Ecto neural progenitor cell (in vitro differentiated cells): ENCODE measurements at regions not wholly inside any gene's neighbourhood (a gene's known extent, or its start where the extent isn't known, plus 50 kb on each side); places are given as distances from the start of the nearest gene placed in this dataset.

ENCODE experiments used
- DNase-seq: peaks from one replicate; pipeline ENCODE4 v3.0.0-alpha.2; 2018; ENCODE audit warnings: low spot score

- no peak for DNase-seq
These were observed 106.3 kb downstream of the MTNR1B start for GRCh38 chr11:93075782-93076181.

DNA sequence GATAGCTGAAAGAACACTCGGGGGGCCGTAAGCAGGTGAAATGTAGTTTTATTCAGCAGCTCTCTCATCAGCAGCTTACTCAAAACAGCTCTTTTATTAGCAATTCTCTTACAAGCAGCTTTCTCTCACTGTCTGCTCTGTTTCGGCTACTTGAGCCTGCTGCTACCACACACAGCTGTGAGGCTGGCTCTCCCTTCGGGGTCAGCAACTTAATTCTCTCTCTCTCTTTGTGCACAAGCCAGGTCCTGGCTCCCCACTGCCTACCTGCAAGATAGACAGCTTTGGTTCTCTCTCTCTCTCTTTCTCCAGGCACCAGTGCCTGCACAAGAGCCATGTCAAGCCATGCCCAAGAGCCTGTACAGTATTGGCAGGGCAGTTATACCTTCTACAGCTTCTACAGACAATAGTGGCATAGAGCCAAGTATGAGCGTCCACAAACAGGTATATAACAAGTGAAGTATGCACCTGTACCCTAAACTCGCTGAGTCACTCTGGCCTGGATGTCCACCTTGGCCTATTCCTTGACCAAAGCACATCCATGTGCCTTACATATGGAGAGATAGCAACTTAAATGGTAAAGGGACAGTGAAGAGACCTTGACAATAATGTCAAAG is 110.8 kb downstream of the MTNR1B start:
- peak; percentile 61 for DNase-seq

DNA sequence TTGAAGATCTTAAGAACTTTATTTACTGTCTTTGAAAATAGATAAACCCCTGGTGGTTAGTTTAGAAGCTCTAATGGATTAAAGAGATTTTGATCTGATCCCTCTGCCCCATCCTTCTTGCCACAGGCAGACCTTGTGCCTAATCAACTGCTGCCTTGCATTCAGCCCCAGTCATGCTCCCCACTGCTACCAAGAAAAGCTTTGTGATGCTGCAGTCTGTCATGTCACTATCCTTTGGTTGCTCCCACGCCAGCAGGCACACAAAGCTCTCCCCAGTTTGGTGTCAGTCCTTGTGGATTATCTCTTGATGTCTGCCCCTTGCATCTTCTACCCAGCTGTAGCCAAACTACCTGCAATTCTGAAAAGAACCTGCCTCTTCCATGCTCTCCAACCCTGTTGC is 112.2 kb downstream of the MTNR1B start:
- no peak for DNase-seq

- DNase-seq: no peak
These were observed 113.4 kb downstream of the MTNR1B start for GRCh38 chr11:93082900-93083299.

DNA sequence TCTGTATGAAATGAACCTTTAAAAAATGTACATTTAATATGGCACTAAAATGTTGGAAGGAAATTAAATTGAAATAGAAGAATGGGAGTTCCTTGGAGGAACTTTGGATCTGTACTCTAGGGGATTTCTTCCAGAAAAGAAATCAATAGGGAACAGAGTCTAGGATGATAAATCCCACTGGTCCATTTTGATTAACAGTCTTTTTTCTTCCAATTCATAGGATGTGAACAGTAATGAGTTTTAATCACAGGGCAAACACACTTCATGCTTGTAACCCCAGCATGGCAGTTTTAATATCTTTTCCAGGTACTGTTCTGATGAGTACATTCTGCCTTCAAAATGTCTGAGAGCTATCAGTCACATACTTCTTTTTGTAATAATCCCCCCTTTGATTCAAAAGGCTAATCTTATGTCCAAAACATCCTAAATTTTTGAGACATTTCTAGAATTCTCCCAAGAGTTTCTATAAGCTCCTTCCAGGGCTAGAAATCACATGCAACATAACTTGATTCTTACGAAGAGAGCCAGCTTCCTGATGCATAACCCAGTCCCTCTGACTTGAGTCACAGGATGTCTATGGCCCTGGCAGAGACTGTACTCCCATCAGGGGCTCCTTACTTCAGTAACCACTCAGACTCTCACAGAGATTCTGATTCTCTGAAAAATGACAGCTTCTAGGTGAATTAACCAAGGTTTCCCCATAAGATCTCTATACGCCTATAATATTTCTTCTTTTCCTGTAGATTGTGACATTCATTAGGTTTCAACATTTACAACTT is 112.9 kb downstream of the SLC36A4 start:
- no peak for DNase-seq

DNA sequence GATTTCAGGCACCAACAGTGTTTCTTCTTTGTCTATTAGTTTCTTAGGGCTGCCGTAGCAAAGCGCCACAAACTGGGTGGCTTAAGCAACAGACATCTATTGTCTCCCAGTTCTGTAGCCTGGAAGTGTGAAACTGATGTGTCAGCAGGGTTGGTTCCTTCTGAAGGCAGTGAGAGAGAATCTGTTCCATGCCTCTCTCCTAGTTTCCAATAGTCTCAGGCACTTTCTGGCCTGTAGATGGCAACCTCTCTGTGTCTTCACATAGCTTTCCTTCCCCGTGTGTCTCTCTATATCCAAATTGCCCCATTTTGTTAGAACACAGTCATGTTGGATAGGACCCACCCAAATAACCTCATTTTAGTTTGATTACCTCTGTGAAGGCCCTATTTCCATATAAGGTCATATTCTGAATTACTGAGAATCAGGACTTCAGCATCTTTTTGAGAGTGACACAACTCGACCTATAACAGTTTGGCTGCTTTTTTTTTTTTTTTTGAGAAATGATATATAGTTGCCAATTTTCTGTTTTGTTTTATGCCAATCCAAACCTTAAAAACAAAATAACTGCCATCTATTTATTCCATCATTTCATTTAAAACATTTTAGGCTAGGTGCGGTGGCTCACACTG is 108.2 kb downstream of the SLC36A4 start:
- DNase-seq: no peak
